GM18502 (cell line): ENCODE measurements at regions not wholly inside any gene's neighbourhood (a gene's known extent, or its start where the extent isn't known, plus 50 kb on each side); places are given as distances from the start of the nearest gene placed in this dataset.

ENCODE experiments used
- ATAC-seq: cut with Tn5 transposase; IDR thresholded peaks from one replicate; pipeline ENCODE4 v1.9.1; 2021; ENCODE audit warnings: mild to moderate bottlenecking; ENCODE audit not compliant: unreplicated experiment, poor library complexity

GRCh38 chr15:46577767-46578166, 942.9 kb downstream of the SQOR start:
- ATAC-seq = no peak

- ATAC-seq = no peak
Measured at GRCh38 chr15:46580487-46580886, 945.7 kb downstream of the SQOR start.

DNA sequence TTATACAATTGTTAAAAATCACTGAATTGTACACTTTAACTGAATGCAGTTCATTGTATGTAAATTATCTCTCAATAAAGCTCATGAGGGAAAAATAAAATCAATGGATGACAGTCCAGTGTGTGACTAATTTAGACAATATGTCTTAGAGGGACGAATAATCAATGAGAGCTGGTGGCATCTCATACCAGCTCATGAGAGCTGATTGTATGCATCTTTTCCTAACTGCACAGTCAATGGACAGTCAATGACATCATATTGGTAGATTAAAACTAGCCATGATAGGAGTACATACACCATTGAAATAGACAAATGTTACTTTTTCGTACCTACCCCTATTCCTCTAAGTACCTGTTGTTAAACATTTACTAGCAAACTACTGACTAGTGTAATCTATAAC, 946.1 kb downstream of the SQOR start:
- ATAC-seq = no peak

GRCh38 chr15:46589088-46589487, 954.3 kb downstream of the SQOR start:
- ATAC-seq = no peak

DNA sequence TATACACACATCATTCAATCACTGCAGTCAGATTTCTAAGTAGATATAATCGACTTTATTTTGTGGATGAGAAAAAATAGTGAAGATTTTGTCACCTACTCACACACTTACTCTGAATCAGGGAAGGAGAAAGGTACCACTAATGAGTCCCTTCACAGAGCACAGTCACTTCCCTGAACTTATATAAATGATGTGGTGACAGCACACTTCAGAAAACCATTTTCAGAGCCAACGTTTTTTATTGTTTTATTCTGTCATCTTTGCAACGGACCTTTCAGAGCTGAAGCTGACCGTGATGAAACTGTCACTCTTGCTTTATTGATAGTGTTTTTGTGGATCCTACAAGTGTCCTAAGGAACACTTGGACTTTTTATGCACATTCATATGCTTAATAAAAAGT, 956.6 kb downstream of the SQOR start:
- no peak for ATAC-seq

DNA sequence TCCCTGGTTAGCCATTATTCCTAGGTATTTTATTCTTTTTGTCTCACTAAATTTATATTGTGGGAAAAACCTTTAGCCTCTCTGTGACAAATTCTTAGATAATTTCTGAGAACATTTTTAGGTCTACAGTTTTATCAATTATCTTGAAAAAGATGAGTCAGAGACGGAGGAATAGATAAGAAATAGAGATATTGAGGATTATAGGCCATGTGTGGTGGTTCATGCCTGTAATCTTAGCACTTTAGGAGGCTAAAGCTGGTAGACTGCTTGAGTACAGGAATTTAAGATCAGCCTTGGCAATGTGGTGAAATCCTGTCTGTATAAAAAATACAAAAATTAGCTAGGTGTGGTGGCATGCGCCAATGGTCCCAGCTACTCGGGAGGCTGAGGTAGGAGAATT, 960.2 kb downstream of the SQOR start:
- ATAC-seq = no peak

DNA sequence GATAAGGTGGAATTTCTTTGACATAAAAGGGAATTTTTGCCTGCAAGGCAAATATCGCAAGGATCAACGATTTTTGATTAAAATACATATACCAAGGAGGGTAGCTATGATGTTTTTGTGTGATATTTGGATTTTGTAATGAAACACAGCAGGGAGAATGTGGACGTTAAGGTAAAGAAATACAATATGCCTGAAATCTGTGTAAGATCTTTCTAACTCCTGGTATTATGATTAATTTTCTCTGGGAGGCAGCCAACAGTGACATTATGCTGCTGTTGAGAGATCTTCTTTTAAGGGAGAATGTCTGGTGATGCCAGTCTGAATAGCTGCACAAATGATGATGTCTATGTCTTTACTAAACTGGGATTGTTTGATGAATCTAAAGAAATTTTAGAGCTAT, 972.2 kb downstream of the SQOR start:
- no peak for ATAC-seq

- ATAC-seq = no peak
Measured at GRCh38 chr15:46616033-46616432, 981.2 kb downstream of the SQOR start.

- no peak for ATAC-seq
Measured at GRCh38 chr15:46617507-46617906, 982.7 kb downstream of the SQOR start.

DNA sequence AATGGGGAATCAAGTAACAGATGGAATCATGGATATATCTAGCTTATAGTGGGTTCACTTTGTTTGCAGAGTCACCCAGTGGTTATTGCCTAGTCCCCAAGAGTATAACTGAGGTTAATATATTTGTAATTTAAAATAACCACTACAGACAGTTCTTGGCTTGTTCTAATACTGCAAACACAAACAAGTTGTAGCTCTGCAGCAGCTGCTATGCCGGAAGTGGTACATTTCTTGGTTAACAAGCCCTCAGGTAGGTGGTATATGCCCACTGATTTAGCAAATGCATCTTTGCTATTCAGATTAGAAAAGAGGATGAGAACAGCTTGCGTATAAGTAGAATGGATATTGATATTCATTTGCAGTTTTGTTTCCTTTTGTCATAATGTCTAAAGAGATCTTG, 984.2 kb downstream of the SQOR start:
- ATAC-seq = no peak

- no peak for ATAC-seq
Measured at GRCh38 chr15:46620392-46621013, 985.7 kb downstream of the SQOR start.

- ATAC-seq = no peak
Measured at GRCh38 chr15:46622851-46623250, 988.0 kb downstream of the SQOR start.

- ATAC-seq = no peak
Measured at GRCh38 chr15:46636206-46636605, 1001.4 kb downstream of the SQOR start.

GRCh38 chr15:46644501-46645481, 1010.0 kb downstream of the SQOR start:
- no peak for ATAC-seq

- ATAC-seq = no peak
Measured at GRCh38 chr15:46646490-46646889, 1011.7 kb downstream of the SQOR start.

GRCh38 chr15:46647046-46647445, 1012.2 kb downstream of the SQOR start:
- no peak for ATAC-seq

DNA sequence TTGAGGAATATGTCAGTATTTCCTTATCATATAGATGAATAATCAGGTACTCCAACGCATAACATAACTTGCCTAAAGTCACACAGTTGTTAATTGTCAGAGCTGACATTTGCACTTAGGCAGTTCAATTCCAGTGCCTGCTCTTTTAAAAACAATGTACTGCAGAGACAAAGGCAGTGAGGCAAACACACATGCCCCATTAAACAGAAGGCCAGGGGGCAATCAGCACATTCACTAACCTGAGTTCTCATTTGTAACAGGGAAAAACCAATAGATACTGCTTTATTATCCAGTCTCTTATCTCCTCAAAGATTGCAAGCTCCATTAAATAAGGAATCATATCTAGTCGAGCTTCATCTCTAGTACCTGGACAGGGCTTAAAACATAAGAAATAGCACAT, 1017.4 kb downstream of the SQOR start:
- ATAC-seq = no peak

- no peak for ATAC-seq
Measured at GRCh38 chr15:46654993-46655392, 1020.2 kb downstream of the SQOR start.

GRCh38 chr15:46660096-46660842, 1025.4 kb downstream of the SQOR start:
- no peak for ATAC-seq

DNA sequence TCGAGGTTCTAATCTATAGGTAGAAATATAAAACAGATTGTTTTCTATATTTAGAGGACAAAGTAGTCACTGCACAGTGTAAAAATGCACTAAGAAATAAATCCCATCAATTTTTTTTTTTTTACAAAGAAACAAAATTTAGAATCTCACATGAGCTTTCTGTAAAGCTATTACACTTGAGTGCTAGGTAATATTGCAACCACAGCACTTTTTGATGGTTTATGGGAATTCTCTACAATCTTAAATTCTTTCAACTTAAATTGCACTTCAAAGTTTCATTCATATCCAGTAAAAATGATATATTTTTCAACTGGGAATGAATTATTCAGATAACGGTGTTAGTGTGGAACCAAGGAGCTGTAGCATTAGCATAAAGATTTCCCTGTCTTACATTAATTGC, 1035.4 kb downstream of the SQOR start:
- no peak for ATAC-seq

DNA sequence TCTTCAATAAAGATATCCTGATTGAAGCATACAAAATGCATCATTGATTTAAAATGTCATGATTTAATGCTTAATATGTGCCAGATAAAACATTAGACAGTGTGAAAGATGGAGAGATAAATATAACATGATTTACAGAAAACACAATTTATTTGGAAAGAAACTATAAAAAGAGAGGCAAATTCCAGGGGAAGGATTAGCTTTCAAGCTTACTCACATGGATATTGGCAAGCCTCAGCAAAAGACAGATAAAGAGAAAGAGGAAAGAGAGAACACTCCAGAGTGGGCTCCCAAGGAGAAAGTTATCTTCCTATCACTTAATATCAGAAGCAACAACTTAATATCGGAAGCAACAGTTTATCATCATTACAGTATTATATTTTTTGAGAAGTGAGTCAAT, 1036.5 kb downstream of the SQOR start:
- no peak for ATAC-seq
